GM23338 (cell line): ENCODE measurements at regions not wholly inside any gene's neighbourhood (a gene's known extent, or its start where the extent isn't known, plus 50 kb on each side); places are given as distances from the start of the nearest gene placed in this dataset.

ENCODE experiments used
- ATAC-seq: fragments of 200-7000 bp; cut with Tn5 transposase; 3 replicates; pipeline ENCODE4 v1.9.1; 2020
- DNase-seq: peaks from one replicate; pipeline ENCODE4 v3.0.0-alpha.2; 2015; ENCODE audit warnings: low spot score
- H2AFZ ChIP-seq: fragments of 200-600 bp; sonication (generic); 2 replicates; pipeline ENCODE4 v1.8.0; 2016; ENCODE audit warnings: antibody characterized with exemption, mild to moderate bottlenecking, moderate library complexity
- H3F3A ChIP-seq: fragments of 200-600 bp; sonication (generic); replicated peaks from 2 replicates; pipeline ENCODE4 v1.8.0; 2017; ENCODE audit warnings: antibody characterized with exemption, mixed run types, low read depth
- H3K27ac ChIP-seq: fragments of 200-600 bp; sonication (generic); 2 replicates; pipeline ENCODE4 v1.6.1; 2016; ENCODE audit warnings: low read depth
- H3K27me3 ChIP-seq: fragments of 200-600 bp; sonication (generic); 2 replicates; pipeline ENCODE4 v1.8.0; 2016; ENCODE audit warnings: mild to moderate bottlenecking, mixed run types, moderate library complexity; ENCODE audit not compliant: insufficient read depth
- H3K36me3 ChIP-seq: fragments of 200-600 bp; sonication (generic); 2 replicates; pipeline ENCODE4 v1.8.0; 2016; ENCODE audit warnings: mild to moderate bottlenecking; ENCODE audit not compliant: insufficient read depth
- H3K4me1 ChIP-seq: fragments of 200-600 bp; sonication (generic); 2 replicates; pipeline ENCODE4 v1.8.0; 2016; ENCODE audit warnings: mild to moderate bottlenecking, moderate library complexity; ENCODE audit not compliant: insufficient read depth
- H3K4me2 ChIP-seq: fragments of 200-600 bp; sonication (generic); 2 replicates; pipeline ENCODE4 v1.7.1; 2017; ENCODE audit warnings: mixed run types
- H3K4me3 ChIP-seq: fragments of 200-600 bp; sonication (generic); 2 replicates; pipeline ENCODE4 v1.6.1; 2016; ENCODE audit warnings: mixed run types
- H3K79me2 ChIP-seq: fragments of 200-600 bp; sonication (generic); replicated peaks from 2 replicates; pipeline ENCODE4 v1.8.0; 2017; ENCODE audit warnings: mild to moderate bottlenecking; ENCODE audit not compliant: insufficient read depth
- H3K9me2 ChIP-seq: fragments of 200-600 bp; sonication (generic); 2 replicates; pipeline ENCODE4 v1.8.0; 2017; ENCODE audit not compliant: insufficient read depth
- H4K20me1 ChIP-seq: fragments of 200-600 bp; sonication (generic); replicated peaks from 2 replicates; pipeline ENCODE4 v1.8.0; 2017; ENCODE audit warnings: mild to moderate bottlenecking; ENCODE audit not compliant: insufficient read depth
- H3K27ac Mint-ChIP-seq: 2 replicates; pipeline ENCODE4 v1.8.0; 2020; ENCODE audit warnings: inconsistent platforms, mild to moderate bottlenecking, moderate library complexity, mixed read lengths
- H3K27me3 Mint-ChIP-seq: 3 replicates; pipeline ENCODE4 v1.8.0; 2022; ENCODE audit warnings: low read depth, mild to moderate bottlenecking, moderate library complexity, mixed read lengths, inconsistent platforms; ENCODE audit not compliant: insufficient read depth, poor library complexity
- H3K36me3 Mint-ChIP-seq: 3 replicates; pipeline ENCODE4 v1.8.0; 2021; ENCODE audit warnings: low read depth, mild to moderate bottlenecking, inconsistent platforms, moderate library complexity, mixed read lengths
- H3K4me1 Mint-ChIP-seq: 3 replicates; pipeline ENCODE4 v1.8.0; 2020; ENCODE audit warnings: mild to moderate bottlenecking, inconsistent platforms, mixed read lengths
- H3K4me3 Mint-ChIP-seq: 3 replicates; pipeline ENCODE4 v1.8.0; 2021; ENCODE audit warnings: moderate library complexity, mild to moderate bottlenecking, inconsistent platforms, mixed read lengths
- H3K9me3 Mint-ChIP-seq: 3 replicates; pipeline ENCODE4 v1.8.0; 2020; ENCODE audit warnings: moderate library complexity, mild to moderate bottlenecking, inconsistent platforms, mixed read lengths
- CREB1 ChIP-seq: fragments of 250-450 bp; sonication (Bioruptor Pico); IDR thresholded peaks from 2 replicates; pipeline ENCODE4 v1.5.0; 2020; ENCODE audit warnings: low read depth, mild to moderate bottlenecking, moderate library complexity
- ETS1 ChIP-seq: IDR thresholded peaks from 2 replicates; pipeline ENCODE4 v1.6.1; 2016; ENCODE audit warnings: antibody characterized with exemption
- NANOG ChIP-seq: IDR thresholded peaks from 2 replicates; pipeline ENCODE4 v1.6.1; 2016; ENCODE audit warnings: antibody characterized with exemption, borderline replicate concordance
- ZNF114 ChIP-seq: fragments of 250-450 bp; sonication (Bioruptor Pico); IDR thresholded peaks from 2 replicates; pipeline ENCODE4 v1.5.0; 2020; ENCODE audit warnings: mild to moderate bottlenecking, moderate library complexity
- ZNF331 ChIP-seq: fragments of 250-450 bp; sonication (Bioruptor Pico); IDR thresholded peaks from 2 replicates; pipeline ENCODE4 v1.5.0; 2020; ENCODE audit warnings: low read depth, mild to moderate bottlenecking, moderate library complexity
- TF ChIP-seq, protein P1 (sequence below): fragments of 250-450 bp; sonication (Bioruptor Pico); IDR thresholded peaks from 2 replicates; pipeline ENCODE4 v1.5.0; 2020; ENCODE audit warnings: mild to moderate bottlenecking, moderate library complexity

- TF ChIP-seq, protein P1, sequence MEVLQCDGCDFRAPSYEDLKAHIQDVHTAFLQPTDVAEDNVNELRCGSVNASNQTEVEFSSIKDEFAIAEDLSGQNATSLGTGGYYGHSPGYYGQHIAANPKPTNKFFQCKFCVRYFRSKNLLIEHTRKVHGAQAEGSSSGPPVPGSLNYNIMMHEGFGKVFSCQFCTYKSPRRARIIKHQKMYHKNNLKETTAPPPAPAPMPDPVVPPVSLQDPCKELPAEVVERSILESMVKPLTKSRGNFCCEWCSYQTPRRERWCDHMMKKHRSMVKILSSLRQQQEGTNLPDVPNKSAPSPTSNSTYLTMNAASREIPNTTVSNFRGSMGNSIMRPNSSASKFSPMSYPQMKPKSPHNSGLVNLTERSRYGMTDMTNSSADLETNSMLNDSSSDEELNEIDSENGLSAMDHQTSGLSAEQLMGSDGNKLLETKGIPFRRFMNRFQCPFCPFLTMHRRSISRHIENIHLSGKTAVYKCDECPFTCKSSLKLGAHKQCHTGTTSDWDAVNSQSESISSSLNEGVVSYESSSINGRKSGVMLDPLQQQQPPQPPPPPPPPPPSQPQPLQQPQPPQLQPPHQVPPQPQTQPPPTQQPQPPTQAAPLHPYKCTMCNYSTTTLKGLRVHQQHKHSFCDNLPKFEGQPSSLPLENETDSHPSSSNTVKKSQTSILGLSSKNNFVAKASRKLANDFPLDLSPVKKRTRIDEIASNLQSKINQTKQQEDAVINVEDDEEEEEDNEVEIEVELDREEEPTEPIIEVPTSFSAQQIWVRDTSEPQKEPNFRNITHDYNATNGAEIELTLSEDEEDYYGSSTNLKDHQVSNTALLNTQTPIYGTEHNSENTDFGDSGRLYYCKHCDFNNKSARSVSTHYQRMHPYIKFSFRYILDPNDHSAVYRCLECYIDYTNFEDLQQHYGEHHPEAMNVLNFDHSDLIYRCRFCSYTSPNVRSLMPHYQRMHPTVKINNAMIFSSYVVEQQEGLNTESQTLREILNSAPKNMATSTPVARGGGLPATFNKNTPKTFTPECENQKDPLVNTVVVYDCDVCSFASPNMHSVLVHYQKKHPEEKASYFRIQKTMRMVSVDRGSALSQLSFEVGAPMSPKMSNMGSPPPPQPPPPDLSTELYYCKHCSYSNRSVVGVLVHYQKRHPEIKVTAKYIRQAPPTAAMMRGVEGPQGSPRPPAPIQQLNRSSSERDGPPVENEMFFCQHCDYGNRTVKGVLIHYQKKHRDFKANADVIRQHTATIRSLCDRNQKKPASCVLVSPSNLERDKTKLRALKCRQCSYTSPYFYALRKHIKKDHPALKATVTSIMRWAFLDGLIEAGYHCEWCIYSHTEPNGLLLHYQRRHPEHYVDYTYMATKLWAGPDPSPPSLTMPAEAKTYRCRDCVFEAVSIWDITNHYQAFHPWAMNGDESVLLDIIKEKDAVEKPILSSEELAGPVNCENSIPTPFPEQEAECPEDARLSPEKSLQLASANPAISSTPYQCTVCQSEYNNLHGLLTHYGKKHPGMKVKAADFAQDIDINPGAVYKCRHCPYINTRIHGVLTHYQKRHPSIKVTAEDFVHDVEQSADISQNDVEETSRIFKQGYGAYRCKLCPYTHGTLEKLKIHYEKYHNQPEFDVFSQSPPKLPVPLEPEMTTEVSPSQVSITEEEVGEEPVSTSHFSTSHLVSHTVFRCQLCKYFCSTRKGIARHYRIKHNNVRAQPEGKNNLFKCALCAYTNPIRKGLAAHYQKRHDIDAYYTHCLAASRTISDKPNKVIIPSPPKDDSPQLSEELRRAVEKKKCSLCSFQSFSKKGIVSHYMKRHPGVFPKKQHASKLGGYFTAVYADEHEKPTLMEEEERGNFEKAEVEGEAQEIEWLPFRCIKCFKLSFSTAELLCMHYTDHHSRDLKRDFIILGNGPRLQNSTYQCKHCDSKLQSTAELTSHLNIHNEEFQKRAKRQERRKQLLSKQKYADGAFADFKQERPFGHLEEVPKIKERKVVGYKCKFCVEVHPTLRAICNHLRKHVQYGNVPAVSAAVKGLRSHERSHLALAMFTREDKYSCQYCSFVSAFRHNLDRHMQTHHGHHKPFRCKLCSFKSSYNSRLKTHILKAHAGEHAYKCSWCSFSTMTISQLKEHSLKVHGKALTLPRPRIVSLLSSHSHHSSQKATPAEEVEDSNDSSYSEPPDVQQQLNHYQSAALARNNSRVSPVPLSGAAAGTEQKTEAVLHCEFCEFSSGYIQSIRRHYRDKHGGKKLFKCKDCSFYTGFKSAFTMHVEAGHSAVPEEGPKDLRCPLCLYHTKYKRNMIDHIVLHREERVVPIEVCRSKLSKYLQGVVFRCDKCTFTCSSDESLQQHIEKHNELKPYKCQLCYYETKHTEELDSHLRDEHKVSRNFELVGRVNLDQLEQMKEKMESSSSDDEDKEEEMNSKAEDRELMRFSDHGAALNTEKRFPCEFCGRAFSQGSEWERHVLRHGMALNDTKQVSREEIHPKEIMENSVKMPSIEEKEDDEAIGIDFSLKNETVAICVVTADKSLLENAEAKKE, result no peak
These were observed 748.7 kb downstream of the QKI start (continued) for GRCh38 chr6:164163239-164163638.

DNA sequence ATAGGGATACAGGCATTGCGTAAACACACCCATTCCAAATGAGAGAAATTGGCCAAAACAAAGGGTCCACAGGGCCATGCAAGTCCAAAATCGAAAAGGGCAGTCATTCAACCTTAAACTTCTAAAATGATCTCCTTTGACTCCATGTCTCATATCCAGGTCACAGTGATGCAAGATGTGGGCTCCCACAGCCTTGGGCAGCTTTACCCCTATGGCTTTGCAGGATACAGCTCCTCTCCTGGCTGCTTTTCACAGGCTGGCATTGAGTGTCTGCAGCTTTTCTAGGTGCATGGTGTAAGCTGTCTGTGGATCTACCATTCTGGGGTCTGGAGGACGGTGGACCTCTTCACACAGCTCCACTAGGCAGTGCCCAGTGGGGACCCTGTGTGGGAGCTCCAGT is 744.5 kb downstream of the QKI start:
- Histone ChIP-seq H4K20me1 (no peaks in the 10 kb centered on the region), H3K27me3 (no peaks in the 10 kb centered on the region), H3K27ac (no peak overlapping the region), H3K4me1 (no peaks in the 10 kb centered on the region), H3K9me2 (0 out of 2 replicates have a peak, but pooled peaks cover 11% of the 10 kb centered on the region), H3K36me3 (no peaks in the 10 kb centered on the region; the same call in 1 of the 2 replicates), H3K4me3 (no peak overlapping the region), H2AFZ (no peak overlapping the region), H3F3A (no peaks in the 10 kb centered on the region), H3K4me2 (no peak overlapping the region), H3K79me2 (no peaks in the 10 kb centered on the region)
- H3K36me3 Mint-ChIP-seq, result peaks cover 20% of the 10 kb centered on the region
- peaks cover 42% of the 10 kb centered on the region for H3K9me3 Mint-ChIP-seq
- H3K27me3 Mint-ChIP-seq, result peaks cover 5% of the 10 kb centered on the region
- ATAC-seq, result no peak
- no peak for DNase-seq
- H3K27ac Mint-ChIP-seq, result no peak overlapping the region
- no peak overlapping the region for H3K4me3 Mint-ChIP-seq
- H3K4me1 Mint-ChIP-seq, result no peaks in the 10 kb centered on the region
- TF ChIP-seq ZNF114 (CRISPR knock-in tag), result no peak
- no peak for TF ChIP-seq NANOG
- TF ChIP-seq ZNF331 (CRISPR knock-in tag), result no peak
- no peak for TF ChIP-seq ETS1
- TF ChIP-seq, protein P1, result no peak
- TF ChIP-seq CREB1 (CRISPR knock-in tag), result no peak
